Tibial nerve (tissue), 4 donors: ENCODE measurements at regions not wholly inside any gene's neighbourhood (a gene's known extent, or its start where the extent isn't known, plus 50 kb on each side); places are given as distances from the start of the nearest gene placed in this dataset.

Experiments used
- DNase-seq, 2 donors: peaks; one replicate each; pipeline ENCODE4 v3.0.0-alpha.2; 2019; ENCODE audit warnings: low spot score in 2 of 2
- H3K27ac ChIP-seq, 4 donors: fragments of 200-600 bp; sonication (generic) in 3 of 4; one replicate each; pipeline ENCODE4 v1.5.1; 2017 to 2019; ENCODE audit warnings: mild to moderate bottlenecking in 1 of 4
- H3K27me3 ChIP-seq, 2 donors: fragments of 200-600 bp; sonication (generic) in 1 of 2; one replicate each; pipeline versions ENCODE4 v1.5.1 to v1.6.0; 2017 to 2019
- H3K36me3 ChIP-seq, 3 donors: fragments of 200-600 bp; sonication (generic); one replicate each; pipeline ENCODE4 v1.5.1; 2018 to 2019
- H3K4me1 ChIP-seq, 4 donors: fragments of 200-600 bp; sonication (generic) in 3 of 4; one replicate each; pipeline ENCODE4 v1.5.1; 2017 to 2019
- H3K4me3 ChIP-seq, 4 donors: fragments of 200-600 bp; sonication (generic) in 3 of 4; one replicate each; pipeline ENCODE4 v1.5.1; 2017 to 2019; ENCODE audit warnings: mild to moderate bottlenecking in 1 of 4, moderate library complexity in 1 of 4
- H3K9me3 ChIP-seq, 4 donors: fragments of 200-600 bp; sonication (generic) in 3 of 4; one replicate each; pipeline ENCODE4 v1.5.1; 2017 to 2019
- CTCF ChIP-seq, 5 experiments: fragments of 200-600 bp in 3 of 5; fragments of 450-650 bp in 2 of 5; sonication (generic) in 3 of 5; IDR thresholded peaks; one replicate each; pipeline ENCODE4 v1.5.1; 2016 to 2019; ENCODE audit warnings: antibody characterized with exemption in 5 of 5, mild to moderate bottlenecking in 3 of 5, moderate library complexity in 2 of 5
- EP300 ChIP-seq, 2 donors: sonication (generic); formaldehyde crosslinking; IDR thresholded peaks; one replicate each; pipeline ENCODE4 v1.6.1; 2017; ENCODE audit warnings: antibody characterized with exemption in 2 of 2, mild to moderate bottlenecking in 1 of 2
- POLR2A ChIP-seq, 2 donors: fragments of 450-650 bp; IDR thresholded peaks; one replicate each; pipeline ENCODE4 v1.6.1; 2017; ENCODE audit warnings: antibody characterized with exemption in 2 of 2, mild to moderate bottlenecking in 2 of 2, moderate library complexity in 2 of 2
- WGBS, 2 donors: methylation state at CpG; one replicate each; pipeline ENCODE4 v1.1.5; 2018; 5-methylcytosine and 5-hydroxymethylcytosine counted together

DNA sequence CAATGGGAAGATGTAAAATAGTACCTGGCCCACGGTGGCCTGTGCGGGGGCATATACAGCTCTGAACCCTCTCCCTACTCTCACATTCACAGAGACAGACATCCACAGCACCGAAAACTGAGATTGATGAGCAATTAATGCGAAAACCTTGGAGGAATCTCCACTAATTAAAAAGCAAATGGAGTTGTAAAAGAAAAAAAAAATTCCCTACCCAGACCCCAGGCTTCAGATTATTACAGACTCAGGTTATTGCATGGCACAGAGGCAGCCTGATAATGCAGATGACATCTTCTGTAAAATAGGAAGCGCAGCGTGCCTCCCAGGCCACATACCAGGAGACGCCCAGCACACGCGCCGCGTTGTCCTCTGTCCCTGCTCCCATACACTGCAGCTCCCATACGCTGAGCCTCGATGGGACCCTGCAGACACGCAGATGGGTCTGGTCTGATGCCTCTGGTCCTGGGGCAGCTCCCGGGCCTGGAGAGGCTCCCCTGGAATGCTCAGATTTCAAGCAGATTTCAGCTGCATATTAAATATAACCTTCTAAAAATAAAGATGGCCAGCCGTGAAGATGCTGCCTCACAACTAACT lies 496.1 kb upstream of the MYT1L start:
- H3K36me3 ChIP-seq, result no peaks in the 10 kb centered on the region
- H3K27ac ChIP-seq, result no peak overlapping the region
- no peak for DNase-seq
- H3K9me3 ChIP-seq, result peaks cover 0 to 13% (median 0%) of the 10 kb centered on the region in 4 donors
- WGBS, 2 donors, result 85 to 86% methylated on average over 16 of the region's 16 CpGs
- no peaks in the 10 kb centered on the region for H3K4me1 ChIP-seq
- H3K4me3 ChIP-seq, result no peak overlapping the region
- TF ChIP-seq CTCF (IDR thresholded peaks at IDR 0.05) (no peak), EP300 (IDR thresholded peaks at IDR 0.05) (no peak), POLR2A (IDR thresholded peaks at IDR 0.05) (no peak)
- H3K27me3 ChIP-seq, result no peaks in the 10 kb centered on the region

GRCh38 chr2:2826621-2827020 lies 495.5 kb upstream of the MYT1L start:
- H3K27me3 ChIP-seq, result no peaks in the 10 kb centered on the region
- H3K9me3 ChIP-seq, result peaks cover 0 to 18% (median 0%) of the 10 kb centered on the region in 4 donors
- no peaks in the 10 kb centered on the region for H3K36me3 ChIP-seq
- H3K27ac ChIP-seq, result no peak overlapping the region
- TF ChIP-seq EP300 (IDR thresholded peaks at IDR 0.05), result no peak
- TF ChIP-seq CTCF (IDR thresholded peaks at IDR 0.05), result no peak
- no peak for TF ChIP-seq POLR2A (IDR thresholded peaks at IDR 0.05)
- WGBS, 2 donors, result 78 to 88% methylated on average over 8 of the region's 8 CpGs
- no peak for DNase-seq
- H3K4me3 ChIP-seq, result no peak overlapping the region
- no peaks in the 10 kb centered on the region for H3K4me1 ChIP-seq

DNA sequence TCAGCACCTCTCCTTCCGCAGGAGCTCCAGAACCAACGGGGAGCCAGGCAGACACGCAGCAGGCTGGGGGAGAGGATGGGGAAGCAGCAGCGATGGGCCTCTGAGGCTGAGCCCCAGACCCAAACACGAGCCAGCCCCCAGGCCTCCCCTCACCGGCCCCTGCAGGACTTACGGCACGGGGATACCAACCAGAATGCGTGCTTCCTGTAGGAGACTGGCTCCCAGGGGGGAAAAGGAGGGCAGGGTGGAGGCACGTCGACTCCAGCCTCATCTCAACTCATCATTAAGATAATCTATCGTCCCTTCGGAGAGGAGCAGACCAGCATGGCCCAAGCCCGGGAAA lies 495.1 kb upstream of the MYT1L start:
- TF ChIP-seq EP300 (IDR thresholded peaks at IDR 0.05) (no peak), POLR2A (IDR thresholded peaks at IDR 0.05) (no peak), CTCF (IDR thresholded peaks at IDR 0.05) (no peak)
- Histone ChIP-seq H3K36me3 (no peaks in the 10 kb centered on the region), H3K4me3 (no peak overlapping the region), H3K27me3 (no peaks in the 10 kb centered on the region), H3K9me3 (peaks cover 0 to 23% (median 1%) of the 10 kb centered on the region in 4 donors), H3K4me1 (no peaks in the 10 kb centered on the region), H3K27ac (no peak overlapping the region)
- whole genome bisulfite sequencing, 2 donors, result 66 to 75% methylated on average over 14 of the region's 14 CpGs
- DNase-seq, result no peak

GRCh38 chr2:2825516-2826208 lies 494.6 kb upstream of the MYT1L start:
- no peaks in the 10 kb centered on the region for H3K4me1 ChIP-seq
- DNase-seq, result no peak
- TF ChIP-seq POLR2A (IDR thresholded peaks at IDR 0.05) (no peak), CTCF (IDR thresholded peaks at IDR 0.05) (no peak), EP300 (IDR thresholded peaks at IDR 0.05) (no peak)

GRCh38 chr2:2825062-2825461 lies 494.0 kb upstream of the MYT1L start:
- H3K27ac ChIP-seq, result no peak overlapping the region
- no peaks in the 10 kb centered on the region for H3K36me3 ChIP-seq
- peaks cover 0 to 19% (median 1%) of the 10 kb centered on the region in 4 donors for H3K9me3 ChIP-seq
- no peak for TF ChIP-seq EP300 (IDR thresholded peaks at IDR 0.05)
- no peak for TF ChIP-seq CTCF (IDR thresholded peaks at IDR 0.05)
- TF ChIP-seq POLR2A (IDR thresholded peaks at IDR 0.05), result no peak
- 94 to 98% methylated on average over 9 of the region's 9 CpGs for WGBS, 2 donors
- no peak for DNase-seq
- H3K4me1 ChIP-seq, result no peaks in the 10 kb centered on the region
- no peak overlapping the region for H3K4me3 ChIP-seq
- no peaks in the 10 kb centered on the region for H3K27me3 ChIP-seq

More at GRCh38 chr2:2825516-2826208, 494.6 kb upstream of the MYT1L start:
- 91 to 92% methylated on average over 18 to 21 of the region's 21 CpGs for WGBS, 2 donors
- Histone ChIP-seq H3K27me3 (no peaks in the 10 kb centered on the region), H3K9me3 (peaks cover 0 to 21% (median 1%) of the 10 kb centered on the region in 4 donors), H3K27ac (no peak overlapping the region), H3K36me3 (no peaks in the 10 kb centered on the region), H3K4me3 (no peak overlapping the region)
